ENCODE measurements at regions not wholly inside any gene's neighbourhood (a gene's known extent, or its start where the extent isn't known, plus 50 kb on each side); places are given as distances from the start of the nearest gene placed in this dataset.

DNA sequence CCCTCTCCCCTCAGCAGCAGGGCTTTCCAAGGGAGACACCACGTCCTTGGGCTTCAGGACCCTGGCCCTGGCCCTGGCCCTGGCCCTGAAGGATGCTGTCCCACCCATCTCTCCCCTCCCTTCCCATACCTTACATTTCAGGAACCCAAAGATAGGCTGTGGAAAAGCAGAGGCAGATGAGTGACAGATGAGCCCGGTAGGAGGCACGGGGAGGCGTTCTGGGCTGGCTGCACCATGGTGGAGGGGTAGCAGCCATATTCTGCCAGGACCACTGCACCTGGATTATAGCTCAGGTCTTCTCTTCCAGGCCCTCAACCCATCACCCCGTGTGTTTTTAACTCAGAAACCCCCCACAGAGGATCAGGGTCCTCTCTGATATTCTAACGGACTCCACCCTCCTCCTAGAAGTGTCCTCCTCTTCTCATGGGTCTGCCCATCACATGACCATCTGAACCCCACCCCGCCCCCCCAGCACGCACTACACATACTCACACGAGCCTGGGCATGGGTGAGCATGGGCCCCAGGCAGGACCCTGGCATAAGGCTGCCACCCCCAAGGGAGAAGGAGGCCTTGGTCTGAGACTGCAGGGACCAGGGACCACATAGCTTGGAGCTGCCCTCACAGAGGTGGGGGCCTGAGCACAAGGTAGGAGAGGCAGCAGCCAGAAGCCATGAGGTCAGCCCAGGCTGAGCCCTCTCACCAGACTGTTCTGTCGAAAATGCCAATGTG is 220.8 kb upstream of the CDH4 start:
- no peak for DNase-seq (ENCODE audit: extremely low read depth in 1 of 11, low read depth in 9 of 11, low spot score in 4 of 11)

DNA sequence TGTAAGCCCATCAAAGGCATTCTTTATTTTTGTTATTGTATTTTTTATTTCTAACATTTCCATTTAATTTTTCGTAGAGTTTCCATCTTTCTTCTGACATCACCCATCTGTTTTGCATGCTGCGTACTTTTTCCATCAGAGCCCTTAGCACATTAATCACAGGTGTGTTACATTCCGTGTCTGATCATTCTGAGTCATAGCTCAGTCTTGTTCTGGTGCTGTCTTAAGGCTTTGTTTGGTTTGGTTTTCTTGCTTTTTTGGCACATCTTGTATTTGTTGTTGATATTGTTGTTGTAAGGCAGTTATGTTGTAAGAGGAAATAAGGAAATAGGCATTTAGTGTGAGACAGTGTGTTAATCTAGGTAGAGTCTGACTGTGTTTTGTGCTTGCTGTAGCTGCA is 214.6 kb upstream of the CDH4 start:
- no peak for DNase-seq (ENCODE audit: extremely low read depth in 1 of 11, low read depth in 9 of 11, low spot score in 4 of 11)

DNA sequence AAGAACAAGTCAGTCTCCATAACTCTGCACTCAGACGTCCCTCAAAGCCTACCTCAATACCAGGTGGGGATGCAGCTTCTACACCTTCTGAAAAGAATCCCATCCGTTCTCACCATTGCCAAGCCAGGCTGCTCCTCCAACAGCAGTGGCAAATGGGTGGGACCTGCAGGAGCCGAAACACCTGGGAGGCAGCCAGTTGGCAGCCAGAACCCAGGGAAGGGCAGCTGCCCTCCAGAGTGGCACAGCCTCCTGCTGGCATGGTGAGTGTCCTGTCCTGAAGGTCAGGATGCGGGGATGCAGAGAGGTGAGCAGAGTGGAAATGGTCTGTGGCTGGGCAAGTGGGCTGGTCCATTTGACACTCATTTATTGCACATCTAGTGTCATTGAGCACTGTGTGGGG is 210.6 kb upstream of the CDH4 start:
- no peak for DNase-seq (ENCODE audit: extremely low read depth in 1 of 11, low read depth in 9 of 11, low spot score in 4 of 11)

GRCh38 chr20:61042506-61043385 is 209.3 kb upstream of the CDH4 start:
- DNase-seq (ENCODE audit: extremely low read depth in 1 of 11, low read depth in 9 of 11, low spot score in 4 of 11): peak in 3 of 11 donors; percentile 1 to 11 (median 9)

GRCh38 chr20:61043681-61044080 is 208.4 kb upstream of the CDH4 start:
- no peak for DNase-seq (ENCODE audit: extremely low read depth in 1 of 11, low read depth in 9 of 11, low spot score in 4 of 11)

- no peak for DNase-seq (ENCODE audit: extremely low read depth in 1 of 11, low read depth in 9 of 11, low spot score in 4 of 11)
These were observed 207.6 kb upstream of the CDH4 start for GRCh38 chr20:61044499-61044898.

- DNase-seq (ENCODE audit: extremely low read depth in 1 of 11, low read depth in 9 of 11, low spot score in 4 of 11): no peak
These were observed 207.0 kb upstream of the CDH4 start for GRCh38 chr20:61045091-61045490.

GRCh38 chr20:61045876-61046585 is 206.0 kb upstream of the CDH4 start:
- DNase-seq (ENCODE audit: extremely low read depth in 1 of 11, low read depth in 9 of 11, low spot score in 4 of 11): no peak

DNA sequence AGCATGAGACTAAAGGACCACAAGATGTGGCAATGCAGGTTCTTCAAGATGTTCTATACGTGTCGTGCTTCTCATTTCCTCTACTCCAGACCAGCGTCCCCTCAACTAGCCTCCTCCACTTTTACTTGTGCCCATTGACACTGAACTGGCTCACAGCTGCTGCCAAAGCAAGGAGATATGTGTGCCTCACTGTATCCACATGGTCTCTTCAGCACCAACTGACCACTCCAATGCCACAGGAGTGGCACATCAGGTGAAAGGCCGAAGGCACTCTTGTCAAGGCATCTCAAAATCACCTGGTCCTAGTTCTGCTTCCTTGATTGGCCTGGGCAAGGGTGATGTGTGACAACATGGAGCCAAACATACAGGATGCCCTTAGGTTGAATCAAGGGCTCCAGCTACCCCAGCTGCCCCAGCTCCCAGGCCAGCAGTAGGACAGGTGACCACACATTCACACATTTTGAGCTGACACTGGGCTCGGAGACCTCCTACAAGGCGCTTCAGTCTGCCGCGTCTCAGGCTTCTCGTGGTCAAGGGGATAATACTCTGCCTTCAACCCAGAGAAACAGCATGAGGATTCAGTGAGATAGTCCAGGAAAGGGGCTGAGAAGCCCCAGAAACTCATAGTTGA is 205.2 kb upstream of the CDH4 start:
- no peak for DNase-seq (ENCODE audit: extremely low read depth in 1 of 11, low read depth in 9 of 11, low spot score in 4 of 11)

DNA sequence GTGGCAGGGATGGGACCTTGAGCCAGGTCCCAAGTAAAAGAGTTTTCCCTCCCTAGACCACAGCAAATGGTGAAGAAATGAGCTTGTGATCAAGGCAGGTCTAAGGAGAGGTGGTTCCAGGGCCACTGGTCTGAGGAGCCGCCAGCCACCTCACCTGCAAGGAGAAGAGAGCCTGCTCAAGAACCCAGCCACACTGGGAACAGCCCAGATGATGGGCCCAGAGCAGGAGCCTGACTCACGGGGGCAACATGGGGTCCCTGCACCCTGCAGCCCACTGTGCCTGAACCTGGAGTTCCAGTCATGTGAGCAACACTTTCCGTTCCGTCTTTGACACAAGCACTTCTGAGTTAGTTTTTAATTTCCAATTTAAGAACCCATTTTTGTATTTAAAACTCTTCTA is 204.5 kb upstream of the CDH4 start:
- no peak for DNase-seq (ENCODE audit: extremely low read depth in 1 of 11, low read depth in 9 of 11, low spot score in 4 of 11)

DNA sequence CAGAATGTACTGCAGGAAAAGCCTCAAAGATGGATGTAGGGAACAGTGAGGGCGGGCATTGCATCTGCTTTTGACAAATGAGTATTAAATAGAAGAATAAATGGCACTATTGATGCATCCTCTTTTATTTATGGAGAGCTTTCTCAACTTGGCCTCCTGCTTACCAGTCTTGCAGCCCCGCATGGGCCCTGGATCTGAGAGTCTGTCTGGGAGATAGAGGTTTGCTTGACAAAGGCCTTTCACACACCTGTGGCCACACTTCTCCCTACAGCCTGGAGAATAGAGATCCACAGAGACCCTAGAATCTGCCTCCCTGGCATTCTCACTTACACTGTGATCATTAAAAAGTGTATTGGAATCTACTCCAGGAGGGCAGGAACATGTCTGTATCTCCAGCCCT is 203.8 kb upstream of the CDH4 start:
- DNase-seq (ENCODE audit: extremely low read depth in 1 of 11, low read depth in 9 of 11, low spot score in 4 of 11): no peak

DNA sequence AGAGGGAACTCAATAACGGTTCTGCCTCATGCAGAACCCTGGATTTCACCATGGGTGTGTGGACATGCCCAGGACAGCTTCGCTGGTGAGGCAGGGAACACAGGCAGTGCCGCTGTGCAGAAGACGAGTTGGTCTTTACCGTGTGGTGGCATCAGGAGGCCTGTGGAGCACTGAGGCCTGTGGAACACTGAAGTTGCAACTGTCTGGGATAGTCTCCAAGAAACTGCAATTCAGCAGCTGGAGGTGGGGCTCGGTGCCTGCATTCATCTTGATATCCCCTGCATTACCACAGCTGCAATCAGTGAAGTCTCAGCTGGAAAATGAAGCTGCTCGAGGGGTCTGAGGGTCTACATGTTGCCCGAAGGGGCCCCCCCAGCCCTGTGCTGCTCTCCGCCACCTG is 202.4 kb upstream of the CDH4 start:
- no peak for DNase-seq (ENCODE audit: extremely low read depth in 1 of 11, low read depth in 9 of 11, low spot score in 4 of 11)

DNA sequence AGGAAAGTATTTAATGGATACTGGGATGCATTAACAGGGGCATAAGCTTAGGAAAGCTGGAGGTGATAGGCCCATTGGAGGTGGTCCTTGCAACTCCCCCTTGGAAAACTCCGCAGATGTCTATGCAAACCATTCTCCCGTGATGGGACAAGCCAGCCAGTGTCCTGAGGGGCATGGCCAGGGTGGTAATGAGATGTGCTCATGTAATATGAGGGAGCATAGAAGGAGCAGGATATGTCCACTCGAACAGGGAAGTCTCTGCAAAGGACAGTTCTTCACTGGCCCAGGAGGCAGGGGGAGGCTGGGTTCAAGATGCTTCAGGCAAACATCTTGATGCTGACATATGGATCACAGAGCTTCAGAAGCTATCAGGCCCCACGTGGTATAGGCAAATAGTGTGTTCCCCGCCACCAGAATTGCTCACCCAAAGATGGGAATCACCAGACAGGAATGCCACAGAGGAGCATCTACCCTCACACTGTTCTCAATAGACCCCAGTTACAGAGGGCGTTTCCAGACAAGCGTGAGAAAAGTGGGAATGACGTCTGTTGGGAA is 201.6 kb upstream of the CDH4 start:
- no peak for DNase-seq (ENCODE audit: extremely low read depth in 1 of 11, low read depth in 9 of 11, low spot score in 4 of 11)

DNA sequence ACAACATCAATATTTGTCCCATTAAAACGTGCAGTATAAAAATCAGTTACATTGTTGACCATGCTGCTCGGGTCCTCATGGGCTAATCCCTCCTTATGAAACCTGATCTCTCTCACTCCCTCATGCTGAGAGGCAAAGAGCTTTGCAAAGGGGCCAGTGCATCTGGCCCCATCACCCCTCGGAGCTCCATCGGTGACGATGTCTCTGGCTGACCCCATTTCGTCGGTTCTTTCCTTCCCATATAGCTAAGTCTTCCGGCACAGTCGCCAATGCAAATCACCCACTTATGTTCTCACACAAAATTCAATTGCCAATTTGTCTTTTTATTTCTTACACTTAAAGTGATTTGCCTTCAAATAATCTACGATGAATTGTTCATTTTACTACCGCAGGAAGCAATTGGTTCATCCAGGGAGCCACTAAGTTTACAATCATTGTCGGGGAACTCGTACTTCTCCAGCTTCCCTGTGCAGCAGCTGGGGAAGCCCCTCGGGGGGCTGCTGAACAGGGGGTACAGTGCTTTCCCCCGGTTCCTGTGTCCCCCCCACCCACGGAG is 199.8 kb upstream of the CDH4 start:
- no peak for DNase-seq (ENCODE audit: extremely low read depth in 1 of 11, low read depth in 9 of 11, low spot score in 4 of 11)

GRCh38 chr20:61052776-61053442 is 199.2 kb upstream of the CDH4 start:
- DNase-seq (ENCODE audit: extremely low read depth in 1 of 11, low read depth in 9 of 11, low spot score in 4 of 11): no peak

GRCh38 chr20:61053487-61053886 is 198.6 kb upstream of the CDH4 start:
- no peak for DNase-seq (ENCODE audit: extremely low read depth in 1 of 11, low read depth in 9 of 11, low spot score in 4 of 11)

DNA sequence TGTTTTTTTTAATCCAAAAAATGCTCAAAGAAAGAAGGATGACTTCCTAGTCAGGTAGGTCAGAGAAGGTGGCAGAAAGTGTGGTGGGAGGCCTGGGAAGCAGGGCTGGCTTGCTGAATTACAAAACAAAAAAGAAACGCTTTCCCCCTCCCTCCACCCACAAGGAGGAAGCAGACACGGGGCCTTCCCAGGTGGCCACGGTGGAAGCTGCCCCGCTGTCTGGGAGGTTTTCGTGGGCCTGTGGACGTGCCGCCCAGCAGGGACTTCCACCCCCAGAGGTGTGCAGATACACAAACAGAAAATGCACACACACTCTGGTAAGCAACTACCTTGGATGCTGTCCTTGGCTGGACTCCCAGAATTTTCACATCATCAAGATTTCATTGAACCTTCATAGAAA is 198.2 kb upstream of the CDH4 start:
- DNase-seq (ENCODE audit: extremely low read depth in 1 of 11, low read depth in 9 of 11, low spot score in 4 of 11): no peak

DNA sequence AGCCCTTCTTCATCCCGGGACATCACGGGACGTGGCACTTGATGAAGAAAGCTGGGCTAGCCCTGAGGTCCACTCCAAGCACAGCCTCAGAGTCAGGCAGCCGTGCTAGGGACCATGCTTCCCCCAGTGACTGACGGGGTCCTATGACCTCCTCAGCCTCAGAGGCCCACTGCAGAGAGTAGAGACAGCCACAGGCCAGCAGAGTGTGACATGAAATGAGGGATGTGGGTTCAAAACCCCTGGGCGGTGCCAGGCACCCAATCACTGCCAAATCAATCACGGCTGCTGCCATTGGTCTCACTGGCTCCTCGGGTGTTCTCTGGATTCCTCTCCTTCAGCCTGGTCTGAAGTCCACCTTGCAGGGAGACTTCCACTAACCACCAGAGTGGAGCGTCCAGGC is 197.7 kb upstream of the CDH4 start:
- DNase-seq (ENCODE audit: extremely low read depth in 1 of 11, low read depth in 9 of 11, low spot score in 4 of 11): no peak

Data from renal cortex interstitium (tissue), 11 donors.